K562 (cell line): ENCODE measurements at regions not wholly inside any gene's neighbourhood (a gene's known extent, or its start where the extent isn't known, plus 50 kb on each side); places are given as distances from the start of the nearest gene placed in this dataset.

Experiments
- ATAC-seq: fragments of 200-7000 bp; cut with Tn5 transposase; 3 replicates; pipeline ENCODE4 v1.9.1; 2020; ENCODE audit warnings: moderate library complexity
- BruUV-seq: library from RNA; stranded (reverse); fragments of 400-500 nt; replicated peaks from 2 replicates; lab custom pipeline; 2021; lab: Mats Ljungman, UMichigan
- CTCF ChIA-PET: fragments of 300-600 bp; formaldehyde crosslinking; extraction: SDS; loops from one replicate; lab custom pipeline; 2021; ENCODE audit warnings: low intra/inter-chr PET ratio; lab: Yijun Ruan, JAX
- POLR2A ChIA-PET: fragments of 300-600, 350-650 bp; sonication (Branson Sonifier 250); formaldehyde crosslinking; extraction: SDS; loops from one replicate; lab custom pipeline; 2021; ENCODE audit warnings: antibody characterized with exemption, inconsistent platforms; lab: Yijun Ruan, JAX
- DNase-seq, 4 experiments: peaks; one replicate each; pipeline versions ENCODE4 v3.0.0 to v3.0.0-alpha.2; 2011 to 2018; ENCODE audit warnings: low spot score in 3 of 4, mixed read lengths in 3 of 4; ENCODE audit errors: extremely low read depth in 1 of 4
- FAIRE-seq: peaks from 2 replicates; lab custom pipeline; 2011; peaks lifted over from hg19 to GRCh38; lab: Jason Lieb, UNC
- H2AFZ ChIP-seq: 2 replicates; pipeline ENCODE4 v1.6.0; 2011; ENCODE audit warnings: low read depth, low read length, control low read depth, inconsistent platforms
- H3K27ac ChIP-seq: fragments of 200-600 bp; 3 replicates; pipeline ENCODE4 v1.8.0; 2011; ENCODE audit warnings: low read depth, mild to moderate bottlenecking, control low read depth, inconsistent platforms, low read length, moderate library complexity, mixed read lengths; ENCODE audit errors: extremely low read depth
- H3K27me3 ChIP-seq, 2 experiments: fragments of 300-600 bp in 1 of 2; 2 replicates in 1 of 2; 3 replicates in 1 of 2; pipeline versions ENCODE4 v1.6.0 to v1.8.0; 2011; ENCODE audit warnings: inconsistent platforms in 2 of 2, low read length in 2 of 2, mild to moderate bottlenecking in 1 of 2, mixed read lengths in 1 of 2, moderate library complexity in 1 of 2; ENCODE audit not compliant: control insufficient read depth in 2 of 2, insufficient read depth in 2 of 2
- H3K36me3 ChIP-seq: fragments of 300-600 bp; 3 replicates; pipeline ENCODE4 v1.8.0; 2011; ENCODE audit warnings: mild to moderate bottlenecking, low read length, inconsistent platforms; ENCODE audit not compliant: control insufficient read depth, insufficient read depth
- H3K4me1 ChIP-seq, 2 experiments: fragments of 200-600 bp in 1 of 2; replicated peaks in 1 of 2; 2 replicates in 1 of 2; 3 replicates in 1 of 2; pipeline versions ENCODE4 v1.5.1 to v1.8.0; 2011; ENCODE audit warnings: inconsistent platforms in 2 of 2, low read length in 2 of 2, mild to moderate bottlenecking in 1 of 2, mixed read lengths in 1 of 2, moderate library complexity in 1 of 2; ENCODE audit not compliant: control insufficient read depth in 2 of 2, insufficient read depth in 2 of 2
- H3K4me2 ChIP-seq: 2 replicates; pipeline ENCODE4 v1.6.1; 2011; ENCODE audit warnings: low read length, control low read depth, inconsistent platforms, mixed read lengths; ENCODE audit not compliant: insufficient read depth
- H3K4me3 ChIP-seq: fragments of 200-600 bp; sonication (generic), shearing (Covaris generic); 2 replicates; pipeline ENCODE4 v1.5.1; 2016; ENCODE audit warnings: control low read depth, inconsistent platforms
- H3K79me2 ChIP-seq: fragments of 200-600 bp; 3 replicates; pipeline ENCODE4 v1.8.0; 2011; ENCODE audit warnings: low read length, inconsistent platforms; ENCODE audit not compliant: control insufficient read depth, insufficient read depth
- H3K9ac ChIP-seq, 2 experiments: 2 replicates each; pipeline versions ENCODE4 v1.6.0 to v1.6.1; 2011; ENCODE audit warnings: low read depth in 2 of 2, low read length in 2 of 2, control low read depth in 1 of 2, inconsistent platforms in 1 of 2, mild to moderate bottlenecking in 1 of 2, mixed read lengths in 1 of 2; ENCODE audit not compliant: insufficient read depth in 1 of 2
- H3K9me1 ChIP-seq: one replicate; pipeline ENCODE4 v1.6.0; 2011; ENCODE audit warnings: inconsistent platforms, mild to moderate bottlenecking, low read length, moderate library complexity; ENCODE audit not compliant: control insufficient read depth, insufficient read depth
- H3K9me3 ChIP-seq: replicated peaks from 2 replicates; pipeline ENCODE4 v1.5.1; 2011; ENCODE audit warnings: low read depth, low read length, inconsistent platforms; ENCODE audit not compliant: control insufficient read depth, insufficient read depth
- H4K20me1 ChIP-seq: replicated peaks from 2 replicates; pipeline ENCODE4 v1.6.1; 2011; ENCODE audit warnings: low read length, inconsistent platforms, mixed read lengths; ENCODE audit not compliant: control insufficient read depth, insufficient read depth
- ADNP ChIP-seq: fragments of 200-800 bp; sonication (Bioruptor generic); IDR thresholded peaks from 2 replicates; pipeline ENCODE4 v1.6.1; 2016; ENCODE audit warnings: missing genetic modification characterization, missing compliant biosample characterization
- MTF1 ChIP-seq: fragments of 250-450 bp; sonication (Bioruptor Pico); IDR thresholded peaks from 2 replicates; pipeline ENCODE4 v1.9.0; 2021; ENCODE audit warnings: moderate library complexity, mild to moderate bottlenecking, inconsistent platforms, borderline replicate concordance
- RAD51 ChIP-seq: fragments of 450-650 bp; IDR thresholded peaks from 2 replicates; pipeline ENCODE4 v1.7.1; 2016; ENCODE audit warnings: low read depth, mild to moderate bottlenecking, borderline replicate concordance
- TRIM28 ChIP-seq: fragments of 450-650 bp; IDR thresholded peaks from 2 replicates; pipeline ENCODE4 v1.6.1; 2017
- ZBTB33 ChIP-seq: sonication (generic); formaldehyde crosslinking; IDR thresholded peaks from 2 replicates; pipeline ENCODE4 v1.8.1; 2023; ENCODE audit warnings: mild to moderate bottlenecking, missing genetic modification reagents
- WGBS: fragments of 100-300 bp; shearing (Covaris generic); methylation state at CpG from one replicate; pipeline ENCODE4 v1.1.6; 2016; ENCODE audit warnings: low coverage, mixed read lengths; ENCODE audit not compliant: insufficient coverage; ENCODE audit errors: missing lambda C conversion rate; 5-methylcytosine and 5-hydroxymethylcytosine counted together
- in situ Hi-C: fragments of 300-500 bp; cut with MboI; formaldehyde crosslinking; loops from 4 replicates; pipeline ENCODE4 v1.15.0; 2018; ENCODE audit warnings: inconsistent platforms, mixed read lengths
- intact Hi-C: fragments of 100-400 bp; cut with micrococcal nuclease; formaldehyde crosslinking; loops from 2 replicates; pipeline ENCODE4 v1.14.2; 2022

- no TSS peak for BruUV-seq
- Histone ChIP-seq H3K27ac (no peak overlapping the region), H3K9me3 (no peaks in the 10 kb centered on the region), H3K9ac (no peak overlapping the region), H3K27me3 (no peaks in the 10 kb centered on the region), H4K20me1 (no peaks in the 10 kb centered on the region), H3K79me2 (no peaks in the 10 kb centered on the region), H3K4me3 (no peak overlapping the region), H3K9me1 (no peaks in the 10 kb centered on the region), H3K36me3 (no peaks in the 10 kb centered on the region), H3K4me2 (no peak overlapping the region), H3K4me1 (no peaks in the 10 kb centered on the region), H2AFZ (no peak overlapping the region)
- in situ Hi-C loops (no loop called here), intact Hi-C loops (no loop called here)
- FAIRE-seq (no peak), DNase-seq (no peak), ATAC-seq (no peak)
- ChIA-PET CTCF (no interaction called here), POLR2A (interaction anchor here (1.4 kb wide), 1 partner anchor 10 kb away, joined by 3 read pairs; no protein-coding TSS in a partner anchor)
- 0% methylated on average over 3 of the region's 3 CpGs for WGBS
- TF ChIP-seq ZBTB33 (CRISPR knock-in tag) (no peak), RAD51 (no peak), MTF1 (CRISPR knock-in tag) (no peak), ADNP (no peak)
Measured at GRCh38 chr16:54493594-54493993, 207.0 kb upstream of the IRX3 start.

GRCh38 chr16:54493061-54493460, 206.5 kb upstream of the IRX3 start:
- WGBS = 0% methylated on average over 2 of the region's 2 CpGs
- in situ Hi-C loops (no loop called here), intact Hi-C loops (no loop called here)
- H3K9me3 ChIP-seq = no peaks in the 10 kb centered on the region
- no peak overlapping the region for H3K4me2 ChIP-seq
- no peaks in the 10 kb centered on the region for H3K27me3 ChIP-seq
- H3K9me1 ChIP-seq = no peaks in the 10 kb centered on the region
- no peak overlapping the region for H3K4me3 ChIP-seq
- H3K79me2 ChIP-seq = no peaks in the 10 kb centered on the region
- no peak for DNase-seq
- no peak overlapping the region for H3K27ac ChIP-seq
- H3K9ac ChIP-seq = no peak overlapping the region
- no peaks in the 10 kb centered on the region for H4K20me1 ChIP-seq
- CTCF ChIA-PET = no interaction called here
- no peaks in the 10 kb centered on the region for H3K4me1 ChIP-seq
- no peaks in the 10 kb centered on the region for H3K36me3 ChIP-seq
- H2AFZ ChIP-seq = no peak overlapping the region
- no peak for ATAC-seq
- POLR2A ChIA-PET = interaction anchor here (0.6 to 1.4 kb wide), 2 partner anchors 9 to 22 kb away, joined by 3 read pairs; no protein-coding TSS in a partner anchor
- FAIRE-seq = no peak
- no TSS peak for BruUV-seq
- no peak for TF ChIP-seq TRIM28
